ENCODE measurements at regions not wholly inside any gene's neighbourhood (a gene's known extent, or its start where the extent isn't known, plus 50 kb on each side); places are given as distances from the start of the nearest gene placed in this dataset.

DNA sequence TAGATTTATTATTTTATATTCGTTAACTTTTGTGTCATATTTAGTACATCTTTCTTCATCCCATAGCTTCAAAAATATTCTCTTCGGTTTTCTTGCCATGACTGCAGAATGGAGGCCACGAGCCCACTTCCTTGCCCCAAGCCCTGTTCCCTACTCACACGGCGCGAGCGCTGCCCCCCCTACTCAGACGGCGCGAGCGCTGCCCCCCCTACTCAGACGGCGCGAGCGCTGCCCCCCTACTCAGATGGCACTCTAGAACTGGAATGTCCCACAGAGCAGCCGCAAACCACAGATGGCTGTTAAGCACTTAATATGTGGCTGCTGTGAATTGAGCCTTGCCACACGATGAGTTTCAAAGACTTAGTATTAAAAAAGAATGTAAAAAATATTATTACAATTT, 102.2 kb upstream of the PEG3 start:
- no peaks in the 10 kb centered on the region for H3K23me2 ChIP-seq (ENCODE audit: low read depth, low read length)
- no peak overlapping the region for H3K18ac ChIP-seq (ENCODE audit: extremely low read depth, low read length)
- no peak overlapping the region for H2BK20ac ChIP-seq (ENCODE audit: low read length)
- H2BK15ac ChIP-seq (ENCODE audit: low read length) = no peak overlapping the region
- H3K36me3 ChIP-seq (ENCODE audit: control insufficient read depth in 2 of 4, insufficient read depth in 4 of 4, low read length in 3 of 4) = no peaks in the 10 kb centered on the region
- POLR2A ChIA-PET (ENCODE audit: partially characterized antibody) = no interaction called here
- peaks cover 56 to 90% of the 10 kb centered on the region in 2 experiments for H3K9me3 ChIP-seq (ENCODE audit: insufficient read depth in 2 of 2, low read depth in 1 of 2, low read length in 1 of 2)
- TF ChIP-seq SP4 (IDR thresholded peaks at IDR 0.05; ENCODE audit: low read length) (no peak), SP1 (IDR thresholded peaks at IDR 0.05; ENCODE audit: low read depth, low read length) (no peak), POU5F1 (IDR thresholded peaks at IDR 0.05; ENCODE audit: low read depth, low read length) (no peak), KDM1A (IDR thresholded peaks at IDR 0.05; ENCODE audit: borderline replicate concordance, low read length) (no peak), POLR2AphosphoS5 (IDR thresholded peaks at IDR 0.05; ENCODE audit: low read depth, low read length) (no peak), SP2 (IDR thresholded peaks at IDR 0.05; ENCODE audit: low read length) (no peak), SRF (IDR thresholded peaks at IDR 0.05; ENCODE audit: low read depth, low read length) (no peak), RAD21 (IDR thresholded peaks at IDR 0.05 in 1 of 2, conservative IDR thresholded peaks at IDR 0.05 in 1 of 2; ENCODE audit: low read depth in 2 of 2, low read length in 2 of 2) (no peak), TBP (IDR thresholded peaks at IDR 0.05; ENCODE audit: low read depth, low read length) (no peak), RBBP5 (IDR thresholded peaks at IDR 0.05; ENCODE audit: borderline replicate concordance, low read depth, low read length) (no peak)
- no peak overlapping the region for H3K4me2 ChIP-seq (ENCODE audit: insufficient read depth in 1 of 2, low read depth in 2 of 2, low read length in 2 of 2)
- no peak overlapping the region for H2BK12ac ChIP-seq (ENCODE audit: low read depth, low read length)
- H3K27ac ChIP-seq (ENCODE audit: low read depth, low read length) = no peak overlapping the region
- DNase-seq (ENCODE audit: low read depth in 1 of 2, low spot score in 2 of 2) (no peak), FAIRE-seq (no peak)
- H3K79me2 ChIP-seq (ENCODE audit: control insufficient read depth in 1 of 2, insufficient read depth in 2 of 2, low read length in 2 of 2) = no peaks in the 10 kb centered on the region
- no peak overlapping the region for H3K23ac ChIP-seq (ENCODE audit: insufficient read length)
- H2AFZ ChIP-seq (ENCODE audit: low read length) = no peak overlapping the region
- no peaks in the 10 kb centered on the region for H3K27me3 ChIP-seq (replicated peaks in 1 of 4; ENCODE audit: control insufficient read depth in 3 of 4, extremely low read depth in 1 of 4, insufficient read depth in 3 of 4, low read length in 3 of 4)
- H3K14ac ChIP-seq (ENCODE audit: insufficient read length) = no peak overlapping the region
- peak overlapping the region; percentile 51; the same call in 1 of the 2 replicates for H4K8ac ChIP-seq (ENCODE audit: extremely low read depth, insufficient read depth, low read length)
- no peaks in the 10 kb centered on the region for H3K79me1 ChIP-seq (ENCODE audit: low read depth, low read length)
- H4K91ac ChIP-seq (replicated peaks; ENCODE audit: insufficient read length, low read length) = no peak overlapping the region
- CTCF ChIA-PET (ENCODE audit: partially characterized antibody) = no interaction called here
- no peak overlapping the region for H2BK5ac ChIP-seq (ENCODE audit: low read depth, low read length)
- H4K20me1 ChIP-seq (replicated peaks in 1 of 2; ENCODE audit: control insufficient read depth in 1 of 2, insufficient read depth in 2 of 2, low read length in 2 of 2) = no peaks in the 10 kb centered on the region
- WGBS, 2 experiments (ENCODE audit: extremely low coverage in 1 of 2, insufficient coverage in 1 of 2, insufficient read length in 1 of 2, insufficient replicate concordance in 2 of 2, low coverage in 1 of 2, low lambda C conversion rate in 2 of 2, missing lambda C conversion rate in 1 of 2) = 92% methylated on average over 17 of the region's 17 CpGs; no CpG with 5 or more reads in 1 of the 2 experiments
- H3K9ac ChIP-seq (replicated peaks in 1 of 4; ENCODE audit: extremely low read depth in 1 of 4, low read depth in 3 of 4, low read length in 3 of 4) = no peak overlapping the region
- H4K5ac ChIP-seq (ENCODE audit: insufficient read length, low read depth, low read length) = no peak overlapping the region
- H3K4me3 ChIP-seq (ENCODE audit: extremely low read depth in 1 of 4, insufficient read depth in 2 of 4, low read depth in 3 of 4, low read length in 4 of 4) = no peak overlapping the region
- H3K56ac ChIP-seq (replicated peaks; ENCODE audit: insufficient read length, low read depth, low read length) = no peak overlapping the region
- H2AK5ac ChIP-seq (ENCODE audit: low read depth, low read length) = no peak overlapping the region
- H3K4ac ChIP-seq (replicated peaks; ENCODE audit: insufficient read length, low read depth, low read length) = no peak overlapping the region
- H2BK120ac ChIP-seq (replicated peaks; ENCODE audit: low read depth, low read length) = no peak overlapping the region
- H3K4me1 ChIP-seq (replicated peaks in 1 of 4; ENCODE audit: control insufficient read depth in 3 of 4, insufficient read depth in 4 of 4, low read length in 3 of 4) = no peaks in the 10 kb centered on the region
